SW480 (cell line): ENCODE measurements at regions not wholly inside any gene's neighbourhood (a gene's known extent, or its start where the extent isn't known, plus 50 kb on each side); places are given as distances from the start of the nearest gene placed in this dataset.

Source experiments
- DNase-seq: peaks from one replicate; pipeline ENCODE4 v3.0.0-alpha.2; 2016; ENCODE audit warnings: low spot score

DNA sequence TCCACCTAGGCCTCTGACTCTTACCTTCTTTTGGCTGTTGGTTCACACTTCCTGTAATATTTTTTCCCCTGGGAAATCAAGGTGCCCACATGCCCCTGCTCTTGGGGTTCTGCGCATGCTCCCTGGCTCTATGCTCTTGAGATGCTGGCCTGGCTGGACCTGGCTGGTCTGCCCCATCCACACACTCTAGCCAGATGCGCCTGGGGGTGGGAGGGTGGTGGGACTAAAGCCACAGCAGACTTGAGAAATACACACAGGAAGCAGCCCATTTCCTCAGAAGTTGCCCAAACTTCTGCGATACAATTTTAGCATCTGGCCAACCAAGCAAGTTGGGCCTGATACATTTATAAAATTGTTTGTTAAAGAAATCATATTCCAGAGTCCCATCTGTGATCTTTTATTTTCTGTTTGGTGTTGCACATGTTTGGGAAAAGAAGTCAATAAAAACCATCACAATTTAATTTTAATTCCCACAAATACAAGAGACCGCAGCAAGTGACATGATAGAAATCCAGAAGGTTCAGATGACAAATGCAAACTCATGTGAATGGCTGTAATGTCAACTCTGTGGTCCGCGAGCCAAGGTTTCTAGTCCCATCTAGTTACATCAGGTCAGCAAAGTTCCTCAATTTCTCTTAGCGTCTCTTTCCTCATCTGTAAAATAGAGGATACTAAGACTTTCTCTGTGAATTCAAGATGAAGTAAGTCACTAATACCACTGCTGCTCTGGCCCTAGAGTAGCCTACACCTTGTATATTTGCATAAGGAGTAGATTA, 55.9 kb upstream of the MEF2A start:
- no peak for DNase-seq

GRCh38 chr15:99511531-99511865, 54.3 kb upstream of the MEF2A start:
- no peak for DNase-seq

GRCh38 chr15:99511866-99512661, 53.7 kb upstream of the MEF2A start:
- DNase-seq = no peak

DNA sequence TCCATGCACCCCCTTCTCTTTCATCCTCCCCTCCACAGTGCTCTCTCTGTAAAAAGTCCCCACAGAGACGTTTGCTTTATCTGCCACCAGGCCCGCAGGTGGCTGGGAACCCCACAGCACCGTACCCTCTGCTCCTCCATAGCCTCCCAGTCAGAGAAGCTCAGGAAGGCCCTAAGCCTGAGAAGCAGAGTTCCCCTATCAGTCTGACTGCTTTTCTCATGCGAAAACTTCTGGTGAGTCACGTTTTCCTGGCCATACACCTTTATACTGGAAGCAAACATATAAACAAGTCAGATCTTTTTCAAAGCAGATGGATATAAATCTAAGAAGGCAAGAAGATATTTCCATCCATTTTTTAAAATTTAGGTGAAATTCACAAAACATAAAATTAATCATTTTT, 51.5 kb upstream of the MEF2A start:
- DNase-seq = no peak
